ENCODE measurements at regions not wholly inside any gene's neighbourhood (a gene's known extent, or its start where the extent isn't known, plus 50 kb on each side); places are given as distances from the start of the nearest gene placed in this dataset.

DNA sequence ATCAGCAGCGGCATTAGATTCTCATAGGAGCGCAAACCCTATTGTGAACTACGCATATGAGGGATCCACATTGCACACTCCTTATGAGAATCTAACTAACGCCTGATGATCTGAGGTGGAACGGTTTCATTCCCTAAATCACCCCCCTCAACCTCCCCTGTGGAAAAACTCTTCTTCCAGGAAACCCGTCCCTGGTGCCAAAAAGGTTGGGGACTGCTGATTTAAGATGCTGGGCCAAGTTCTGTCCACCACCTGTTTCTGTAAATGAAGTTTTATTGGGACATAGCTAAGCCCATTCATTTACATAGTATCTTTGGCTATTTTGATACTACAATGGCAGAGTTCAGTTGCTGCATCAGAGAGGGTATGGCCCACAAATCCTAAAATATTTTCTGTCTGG, 268.2 kb upstream of the PRDM1 start:
- H3K27ac Mint-ChIP-seq: no peak overlapping the region
- no peak overlapping the region for H3K27ac ChIP-seq (ENCODE audit: low read depth)
- no peaks in the 10 kb centered on the region for H4K20me1 ChIP-seq (replicated peaks; ENCODE audit: insufficient read depth)
- H3K27me3 Mint-ChIP-seq (ENCODE audit: insufficient read depth, low read depth, poor library complexity): peaks cover 2% of the 10 kb centered on the region
- H3K79me2 ChIP-seq (replicated peaks; ENCODE audit: insufficient read depth): no peaks in the 10 kb centered on the region
- 0 out of 3 replicates have a peak, but pooled peaks cover 6% of the 10 kb centered on the region for H3K9me3 Mint-ChIP-seq
- no peaks in the 10 kb centered on the region for H3K27me3 ChIP-seq (ENCODE audit: insufficient read depth)
- no peak overlapping the region for H3K4me3 ChIP-seq
- no peak overlapping the region for H2AFZ ChIP-seq
- no peaks in the 10 kb centered on the region for H3K36me3 ChIP-seq (ENCODE audit: insufficient read depth)
- TF ChIP-seq POLR2AphosphoS5 (IDR thresholded peaks at IDR 0.05; ENCODE audit: low read depth): no peak
- TF ChIP-seq EZH2phosphoT487 (IDR thresholded peaks at IDR 0.05; ENCODE audit: unreplicated experiment): no peak
- no peak overlapping the region for H3K4me2 ChIP-seq
- DNase-seq (ENCODE audit: low spot score) (no peak), ATAC-seq (no peak)
- H3K4me1 ChIP-seq (ENCODE audit: insufficient read depth): no peaks in the 10 kb centered on the region
- no peaks in the 10 kb centered on the region for H3F3A ChIP-seq (replicated peaks; ENCODE audit: low read depth)
- no peaks in the 10 kb centered on the region for H3K4me1 Mint-ChIP-seq
- H3K9me2 ChIP-seq (ENCODE audit: insufficient read depth): no peaks in the 10 kb centered on the region; the same call in 1 of the 2 replicates
- H3K4me3 Mint-ChIP-seq: no peak overlapping the region
- no peaks in the 10 kb centered on the region for H3K36me3 Mint-ChIP-seq (ENCODE audit: low read depth)

DNA sequence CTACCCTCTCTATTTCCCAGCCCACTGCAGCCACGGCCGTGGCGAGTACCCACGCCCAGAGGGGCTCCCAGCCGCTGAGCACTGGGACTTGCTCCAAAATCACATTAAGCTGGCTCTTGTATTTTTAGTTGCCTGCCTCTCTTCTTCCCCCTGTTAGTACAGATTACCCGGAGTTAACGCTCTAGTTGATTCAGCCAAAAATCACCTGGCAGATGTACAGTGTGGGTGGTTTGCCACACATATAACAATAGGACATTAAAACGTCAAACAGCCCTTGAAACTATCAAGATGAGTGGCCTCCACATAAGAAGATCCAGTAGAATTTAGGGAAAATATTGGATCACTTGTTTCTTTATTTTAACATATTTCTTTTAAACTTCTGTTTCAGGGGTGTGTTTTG, 268.8 kb upstream of the PRDM1 start:
- Histone ChIP-seq H3K4me3 (no peak overlapping the region), H4K20me1 (replicated peaks; ENCODE audit: insufficient read depth) (no peaks in the 10 kb centered on the region), H3K4me1 (ENCODE audit: insufficient read depth) (no peaks in the 10 kb centered on the region), H3K79me2 (replicated peaks; ENCODE audit: insufficient read depth) (no peaks in the 10 kb centered on the region), H3F3A (replicated peaks; ENCODE audit: low read depth) (no peaks in the 10 kb centered on the region), H3K27ac (ENCODE audit: low read depth) (no peak overlapping the region), H3K36me3 (ENCODE audit: insufficient read depth) (no peaks in the 10 kb centered on the region), H3K4me2 (no peak overlapping the region), H3K27me3 (ENCODE audit: insufficient read depth) (no peaks in the 10 kb centered on the region), H3K9me2 (ENCODE audit: insufficient read depth) (peaks cover 3% of the 10 kb centered on the region; the same call in 1 of the 2 replicates), H2AFZ (no peak overlapping the region)
- Mint-ChIP-seq H3K4me1 (no peaks in the 10 kb centered on the region), H3K27ac (no peak overlapping the region), H3K9me3 (0 out of 3 replicates have a peak, but pooled peaks cover 3% of the 10 kb centered on the region), H3K27me3 (ENCODE audit: insufficient read depth, low read depth, poor library complexity) (peaks cover 2% of the 10 kb centered on the region), H3K36me3 (ENCODE audit: low read depth) (no peaks in the 10 kb centered on the region), H3K4me3 (no peak overlapping the region)
- TF ChIP-seq POLR2AphosphoS5 (IDR thresholded peaks at IDR 0.05; ENCODE audit: low read depth) (no peak), STAT1 (IDR thresholded peaks at IDR 0.05; ENCODE audit: unreplicated experiment) (no peak), NANOG (IDR thresholded peaks at IDR 0.05; ENCODE audit: borderline replicate concordance) (no peak), JUNB (IDR thresholded peaks at IDR 0.05; ENCODE audit: unreplicated experiment) (no peak), EZH2 (IDR thresholded peaks at IDR 0.05; ENCODE audit: low read depth, unreplicated experiment) (no peak), EZH2phosphoT487 (IDR thresholded peaks at IDR 0.05; ENCODE audit: unreplicated experiment) (no peak)
- TF ChIP-seq, protein P1, sequence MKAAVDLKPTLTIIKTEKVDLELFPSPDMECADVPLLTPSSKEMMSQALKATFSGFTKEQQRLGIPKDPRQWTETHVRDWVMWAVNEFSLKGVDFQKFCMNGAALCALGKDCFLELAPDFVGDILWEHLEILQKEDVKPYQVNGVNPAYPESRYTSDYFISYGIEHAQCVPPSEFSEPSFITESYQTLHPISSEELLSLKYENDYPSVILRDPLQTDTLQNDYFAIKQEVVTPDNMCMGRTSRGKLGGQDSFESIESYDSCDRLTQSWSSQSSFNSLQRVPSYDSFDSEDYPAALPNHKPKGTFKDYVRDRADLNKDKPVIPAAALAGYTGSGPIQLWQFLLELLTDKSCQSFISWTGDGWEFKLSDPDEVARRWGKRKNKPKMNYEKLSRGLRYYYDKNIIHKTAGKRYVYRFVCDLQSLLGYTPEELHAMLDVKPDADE (IDR thresholded peaks at IDR 0.05): no peak
- TF ChIP-seq, protein P2, sequence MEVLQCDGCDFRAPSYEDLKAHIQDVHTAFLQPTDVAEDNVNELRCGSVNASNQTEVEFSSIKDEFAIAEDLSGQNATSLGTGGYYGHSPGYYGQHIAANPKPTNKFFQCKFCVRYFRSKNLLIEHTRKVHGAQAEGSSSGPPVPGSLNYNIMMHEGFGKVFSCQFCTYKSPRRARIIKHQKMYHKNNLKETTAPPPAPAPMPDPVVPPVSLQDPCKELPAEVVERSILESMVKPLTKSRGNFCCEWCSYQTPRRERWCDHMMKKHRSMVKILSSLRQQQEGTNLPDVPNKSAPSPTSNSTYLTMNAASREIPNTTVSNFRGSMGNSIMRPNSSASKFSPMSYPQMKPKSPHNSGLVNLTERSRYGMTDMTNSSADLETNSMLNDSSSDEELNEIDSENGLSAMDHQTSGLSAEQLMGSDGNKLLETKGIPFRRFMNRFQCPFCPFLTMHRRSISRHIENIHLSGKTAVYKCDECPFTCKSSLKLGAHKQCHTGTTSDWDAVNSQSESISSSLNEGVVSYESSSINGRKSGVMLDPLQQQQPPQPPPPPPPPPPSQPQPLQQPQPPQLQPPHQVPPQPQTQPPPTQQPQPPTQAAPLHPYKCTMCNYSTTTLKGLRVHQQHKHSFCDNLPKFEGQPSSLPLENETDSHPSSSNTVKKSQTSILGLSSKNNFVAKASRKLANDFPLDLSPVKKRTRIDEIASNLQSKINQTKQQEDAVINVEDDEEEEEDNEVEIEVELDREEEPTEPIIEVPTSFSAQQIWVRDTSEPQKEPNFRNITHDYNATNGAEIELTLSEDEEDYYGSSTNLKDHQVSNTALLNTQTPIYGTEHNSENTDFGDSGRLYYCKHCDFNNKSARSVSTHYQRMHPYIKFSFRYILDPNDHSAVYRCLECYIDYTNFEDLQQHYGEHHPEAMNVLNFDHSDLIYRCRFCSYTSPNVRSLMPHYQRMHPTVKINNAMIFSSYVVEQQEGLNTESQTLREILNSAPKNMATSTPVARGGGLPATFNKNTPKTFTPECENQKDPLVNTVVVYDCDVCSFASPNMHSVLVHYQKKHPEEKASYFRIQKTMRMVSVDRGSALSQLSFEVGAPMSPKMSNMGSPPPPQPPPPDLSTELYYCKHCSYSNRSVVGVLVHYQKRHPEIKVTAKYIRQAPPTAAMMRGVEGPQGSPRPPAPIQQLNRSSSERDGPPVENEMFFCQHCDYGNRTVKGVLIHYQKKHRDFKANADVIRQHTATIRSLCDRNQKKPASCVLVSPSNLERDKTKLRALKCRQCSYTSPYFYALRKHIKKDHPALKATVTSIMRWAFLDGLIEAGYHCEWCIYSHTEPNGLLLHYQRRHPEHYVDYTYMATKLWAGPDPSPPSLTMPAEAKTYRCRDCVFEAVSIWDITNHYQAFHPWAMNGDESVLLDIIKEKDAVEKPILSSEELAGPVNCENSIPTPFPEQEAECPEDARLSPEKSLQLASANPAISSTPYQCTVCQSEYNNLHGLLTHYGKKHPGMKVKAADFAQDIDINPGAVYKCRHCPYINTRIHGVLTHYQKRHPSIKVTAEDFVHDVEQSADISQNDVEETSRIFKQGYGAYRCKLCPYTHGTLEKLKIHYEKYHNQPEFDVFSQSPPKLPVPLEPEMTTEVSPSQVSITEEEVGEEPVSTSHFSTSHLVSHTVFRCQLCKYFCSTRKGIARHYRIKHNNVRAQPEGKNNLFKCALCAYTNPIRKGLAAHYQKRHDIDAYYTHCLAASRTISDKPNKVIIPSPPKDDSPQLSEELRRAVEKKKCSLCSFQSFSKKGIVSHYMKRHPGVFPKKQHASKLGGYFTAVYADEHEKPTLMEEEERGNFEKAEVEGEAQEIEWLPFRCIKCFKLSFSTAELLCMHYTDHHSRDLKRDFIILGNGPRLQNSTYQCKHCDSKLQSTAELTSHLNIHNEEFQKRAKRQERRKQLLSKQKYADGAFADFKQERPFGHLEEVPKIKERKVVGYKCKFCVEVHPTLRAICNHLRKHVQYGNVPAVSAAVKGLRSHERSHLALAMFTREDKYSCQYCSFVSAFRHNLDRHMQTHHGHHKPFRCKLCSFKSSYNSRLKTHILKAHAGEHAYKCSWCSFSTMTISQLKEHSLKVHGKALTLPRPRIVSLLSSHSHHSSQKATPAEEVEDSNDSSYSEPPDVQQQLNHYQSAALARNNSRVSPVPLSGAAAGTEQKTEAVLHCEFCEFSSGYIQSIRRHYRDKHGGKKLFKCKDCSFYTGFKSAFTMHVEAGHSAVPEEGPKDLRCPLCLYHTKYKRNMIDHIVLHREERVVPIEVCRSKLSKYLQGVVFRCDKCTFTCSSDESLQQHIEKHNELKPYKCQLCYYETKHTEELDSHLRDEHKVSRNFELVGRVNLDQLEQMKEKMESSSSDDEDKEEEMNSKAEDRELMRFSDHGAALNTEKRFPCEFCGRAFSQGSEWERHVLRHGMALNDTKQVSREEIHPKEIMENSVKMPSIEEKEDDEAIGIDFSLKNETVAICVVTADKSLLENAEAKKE (CRISPR knock-in tag; IDR thresholded peaks at IDR 0.05): no peak
- TF ChIP-seq, protein P3, sequence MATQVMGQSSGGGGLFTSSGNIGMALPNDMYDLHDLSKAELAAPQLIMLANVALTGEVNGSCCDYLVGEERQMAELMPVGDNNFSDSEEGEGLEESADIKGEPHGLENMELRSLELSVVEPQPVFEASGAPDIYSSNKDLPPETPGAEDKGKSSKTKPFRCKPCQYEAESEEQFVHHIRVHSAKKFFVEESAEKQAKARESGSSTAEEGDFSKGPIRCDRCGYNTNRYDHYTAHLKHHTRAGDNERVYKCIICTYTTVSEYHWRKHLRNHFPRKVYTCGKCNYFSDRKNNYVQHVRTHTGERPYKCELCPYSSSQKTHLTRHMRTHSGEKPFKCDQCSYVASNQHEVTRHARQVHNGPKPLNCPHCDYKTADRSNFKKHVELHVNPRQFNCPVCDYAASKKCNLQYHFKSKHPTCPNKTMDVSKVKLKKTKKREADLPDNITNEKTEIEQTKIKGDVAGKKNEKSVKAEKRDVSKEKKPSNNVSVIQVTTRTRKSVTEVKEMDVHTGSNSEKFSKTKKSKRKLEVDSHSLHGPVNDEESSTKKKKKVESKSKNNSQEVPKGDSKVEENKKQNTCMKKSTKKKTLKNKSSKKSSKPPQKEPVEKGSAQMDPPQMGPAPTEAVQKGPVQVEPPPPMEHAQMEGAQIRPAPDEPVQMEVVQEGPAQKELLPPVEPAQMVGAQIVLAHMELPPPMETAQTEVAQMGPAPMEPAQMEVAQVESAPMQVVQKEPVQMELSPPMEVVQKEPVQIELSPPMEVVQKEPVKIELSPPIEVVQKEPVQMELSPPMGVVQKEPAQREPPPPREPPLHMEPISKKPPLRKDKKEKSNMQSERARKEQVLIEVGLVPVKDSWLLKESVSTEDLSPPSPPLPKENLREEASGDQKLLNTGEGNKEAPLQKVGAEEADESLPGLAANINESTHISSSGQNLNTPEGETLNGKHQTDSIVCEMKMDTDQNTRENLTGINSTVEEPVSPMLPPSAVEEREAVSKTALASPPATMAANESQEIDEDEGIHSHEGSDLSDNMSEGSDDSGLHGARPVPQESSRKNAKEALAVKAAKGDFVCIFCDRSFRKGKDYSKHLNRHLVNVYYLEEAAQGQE (IDR thresholded peaks at IDR 0.05; ENCODE audit: unreplicated experiment): no peak
- no peak for DNase-seq (ENCODE audit: low spot score)
- no peak for ATAC-seq
